ENCODE measurements at regions not wholly inside any gene's neighbourhood (a gene's known extent, or its start where the extent isn't known, plus 50 kb on each side); places are given as distances from the start of the nearest gene placed in this dataset.

- no peaks in the 10 kb centered on the region for H3K4me1 ChIP-seq
- TF ChIP-seq CTCF (IDR thresholded peaks at IDR 0.05), result no peak
- 89 to 92% methylated on average over 5 of the region's 5 CpGs for WGBS, 2 donors
- DNase-seq (no peak), ATAC-seq (no peak)
- no peaks in the 10 kb centered on the region for H3K36me3 ChIP-seq
- H3K9me3 ChIP-seq, result no peaks in the 10 kb centered on the region
- intact Hi-C loops (cut with DNase I), result no loop called here
- H3K27ac ChIP-seq, result no peak overlapping the region
- H3K27me3 ChIP-seq, result no peaks in the 10 kb centered on the region
- no peak overlapping the region for H3K4me3 ChIP-seq
Measured at GRCh38 chr4:138555108-138555507, 313.0 kb upstream of the SLC7A11 start.

GRCh38 chr4:138553001-138553845 is 311.1 kb upstream of the SLC7A11 start:
- WGBS, 2 donors, result 70 to 93% methylated on average over 42 to 49 of the region's 49 CpGs
- Histone ChIP-seq H3K9me3 (no peaks in the 10 kb centered on the region), H3K27ac (no peak overlapping the region), H3K27me3 (no peaks in the 10 kb centered on the region), H3K36me3 (no peaks in the 10 kb centered on the region), H3K4me1 (no peaks in the 10 kb centered on the region), H3K4me3 (no peak overlapping the region)
- no peak for TF ChIP-seq CTCF (IDR thresholded peaks at IDR 0.05)
- DNase-seq, result no peak
- no peak for ATAC-seq
- intact Hi-C loops (cut with DNase I), result no loop called here

- no peak overlapping the region for H3K27ac ChIP-seq
- 98 to 100% methylated on average over 1 of the region's 1 CpG for WGBS, 2 donors
- no peaks in the 10 kb centered on the region for H3K27me3 ChIP-seq
- H3K4me1 ChIP-seq, result peaks cover 0 to 6% (median 0%) of the 10 kb centered on the region in 9 donors
- H3K4me3 ChIP-seq, result no peak overlapping the region
- no peak for DNase-seq
- intact Hi-C loops (cut with DNase I), result no loop called here
- no peak for ATAC-seq
- H3K36me3 ChIP-seq, result no peaks in the 10 kb centered on the region
- TF ChIP-seq CTCF (IDR thresholded peaks at IDR 0.05), result no peak
- peaks cover 0 to 14% (median 0%) of the 10 kb centered on the region in 11 donors for H3K9me3 ChIP-seq
Measured at GRCh38 chr4:138542191-138542776, 300.1 kb upstream of the SLC7A11 start.

- H3K4me3 ChIP-seq, result no peak overlapping the region
- TF ChIP-seq CTCF (IDR thresholded peaks at IDR 0.05), result no peak
- H3K36me3 ChIP-seq, result no peaks in the 10 kb centered on the region
- H3K4me1 ChIP-seq, result peaks cover 0 to 6% (median 0%) of the 10 kb centered on the region in 9 donors
- intact Hi-C loops (cut with DNase I), result no loop called here
- 85 to 86% methylated on average over 4 of the region's 4 CpGs for WGBS, 2 donors
- H3K9me3 ChIP-seq, result peaks cover 0 to 21% (median 0%) of the 10 kb centered on the region in 11 donors
- H3K27me3 ChIP-seq, result no peaks in the 10 kb centered on the region
- no peak for DNase-seq
- no peak for ATAC-seq
- H3K27ac ChIP-seq, result no peak overlapping the region
Measured at GRCh38 chr4:138540056-138540800, 298.1 kb upstream of the SLC7A11 start.

Measured in heart right ventricle (tissue), 16 donors.